ENCODE measurements at regions not wholly inside any gene's neighbourhood (a gene's known extent, or its start where the extent isn't known, plus 50 kb on each side); places are given as distances from the start of the nearest gene placed in this dataset.

DNA sequence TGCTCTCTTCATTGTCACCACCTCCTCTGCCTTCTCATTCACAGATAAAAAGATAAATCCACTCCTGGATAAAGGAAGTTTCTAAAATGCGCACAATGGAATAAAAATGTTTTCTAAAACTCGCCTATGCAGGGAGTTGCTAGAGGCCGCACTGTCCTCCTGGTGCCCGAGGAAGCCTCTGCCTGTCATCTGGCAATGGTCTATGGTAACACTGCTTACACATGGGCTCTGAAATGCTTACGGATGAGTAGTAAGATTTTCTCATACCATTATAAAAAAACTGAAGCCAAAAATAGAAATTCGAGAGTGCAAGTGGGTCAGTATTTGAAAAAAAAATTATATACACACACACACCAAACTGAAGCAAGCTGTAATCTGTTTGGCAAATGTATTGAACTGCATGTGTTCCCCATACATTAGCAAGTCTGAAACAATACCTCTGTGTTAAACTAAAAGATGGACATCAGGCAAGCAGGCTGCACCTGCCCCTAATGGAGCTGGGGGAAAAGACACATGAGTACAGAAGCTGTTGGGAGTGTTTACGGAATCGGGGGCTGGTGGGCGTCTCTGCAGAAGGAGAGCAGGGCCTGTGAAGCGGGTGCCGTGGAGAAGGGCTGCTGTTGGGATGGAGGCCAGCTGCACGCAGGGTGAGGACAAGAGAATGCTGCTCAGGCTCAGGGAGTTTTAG, 103.3 kb upstream of the FAT1 start:
- WGBS (ENCODE audit: low lambda C conversion rate, missing lambda C conversion rate), result 92% methylated on average over 12 of the region's 12 CpGs
- TF ChIP-seq EZH2phosphoT487 (IDR thresholded peaks at IDR 0.05; ENCODE audit: low read depth, severe bottlenecking, unreplicated experiment), result no peak
- TF ChIP-seq CTCF (IDR thresholded peaks at IDR 0.05; ENCODE audit: poor library complexity), result no peak
- TF ChIP-seq EZH2 (IDR thresholded peaks at IDR 0.05; ENCODE audit: borderline replicate concordance), result no peak
- no peaks in the 10 kb centered on the region for H3K36me3 ChIP-seq (replicated peaks; ENCODE audit: insufficient read depth, low read depth)
- H3K4me2 ChIP-seq, result no peak overlapping the region
- no peak overlapping the region for H3K27ac ChIP-seq
- H3K79me2 ChIP-seq, result no peaks in the 10 kb centered on the region
- H3K9me2 ChIP-seq (replicated peaks; ENCODE audit: insufficient read depth), result no peaks in the 10 kb centered on the region
- no peak overlapping the region for H3K4me3 ChIP-seq
- no peak for DNase-seq (ENCODE audit: low spot score)
- peaks cover 9% of the 10 kb centered on the region for H3K4me1 ChIP-seq (ENCODE audit: insufficient read depth)
- no peaks in the 10 kb centered on the region for H4K20me1 ChIP-seq (ENCODE audit: insufficient read depth, poor library complexity, severe bottlenecking)
- no peaks in the 10 kb centered on the region for H3K9me3 ChIP-seq (ENCODE audit: low read depth)
- no peak overlapping the region for H2AFZ ChIP-seq
- H3K27me3 ChIP-seq, result no peaks in the 10 kb centered on the region

DNA sequence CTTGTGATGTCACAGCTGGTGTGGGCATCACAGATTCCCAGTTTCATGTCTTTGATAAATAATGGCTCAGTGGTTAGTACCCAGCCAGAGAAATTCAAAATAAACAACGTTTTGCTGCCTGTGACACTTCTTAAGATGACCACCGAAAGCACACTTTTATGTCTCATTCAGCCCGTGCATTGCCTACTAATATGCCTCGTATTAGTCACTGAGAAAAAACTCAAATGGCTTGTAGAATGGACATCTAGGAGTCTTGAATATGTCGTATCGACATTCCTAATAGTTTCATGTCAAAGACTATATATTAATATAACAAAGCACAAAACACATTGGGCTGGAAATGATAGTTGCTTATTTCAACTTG, 103.9 kb upstream of the FAT1 start:
- WGBS (ENCODE audit: low lambda C conversion rate, missing lambda C conversion rate), result 70% methylated on average over 6 of the region's 6 CpGs
- no peaks in the 10 kb centered on the region for H3K36me3 ChIP-seq (replicated peaks; ENCODE audit: insufficient read depth, low read depth)
- H3K4me1 ChIP-seq (ENCODE audit: insufficient read depth), result peaks cover 9% of the 10 kb centered on the region
- TF ChIP-seq EZH2phosphoT487 (IDR thresholded peaks at IDR 0.05; ENCODE audit: low read depth, severe bottlenecking, unreplicated experiment), result no peak
- TF ChIP-seq CTCF (IDR thresholded peaks at IDR 0.05; ENCODE audit: poor library complexity), result no peak
- no peak for TF ChIP-seq EZH2 (IDR thresholded peaks at IDR 0.05; ENCODE audit: borderline replicate concordance)
- no peak overlapping the region for H3K4me3 ChIP-seq
- no peak overlapping the region for H3K4me2 ChIP-seq
- H2AFZ ChIP-seq, result no peak overlapping the region
- no peaks in the 10 kb centered on the region for H3K9me2 ChIP-seq (replicated peaks; ENCODE audit: insufficient read depth)
- DNase-seq (ENCODE audit: low spot score), result no peak
- no peaks in the 10 kb centered on the region for H3K9me3 ChIP-seq (ENCODE audit: low read depth)
- H4K20me1 ChIP-seq (ENCODE audit: insufficient read depth, poor library complexity, severe bottlenecking), result no peaks in the 10 kb centered on the region
- H3K27ac ChIP-seq, result no peak overlapping the region
- no peaks in the 10 kb centered on the region for H3K79me2 ChIP-seq
- H3K27me3 ChIP-seq, result no peaks in the 10 kb centered on the region

- H3K4me2 ChIP-seq, result no peak overlapping the region
- no peak overlapping the region for H2AFZ ChIP-seq
Observed at GRCh38 chr4:186829097-186829496, 105.4 kb upstream of the FAT1 start.

More at GRCh38 chr4:186829097-186829496, 105.4 kb upstream of the FAT1 start:
- Histone ChIP-seq H3K36me3 (replicated peaks; ENCODE audit: insufficient read depth, low read depth) (no peaks in the 10 kb centered on the region), H3K4me3 (no peak overlapping the region), H3K4me1 (ENCODE audit: insufficient read depth) (peaks cover 9% of the 10 kb centered on the region), H3K79me2 (no peaks in the 10 kb centered on the region), H4K20me1 (ENCODE audit: insufficient read depth, poor library complexity, severe bottlenecking) (no peaks in the 10 kb centered on the region), H3K27ac (no peak overlapping the region), H3K9me2 (replicated peaks; ENCODE audit: insufficient read depth) (no peaks in the 10 kb centered on the region), H3K9me3 (ENCODE audit: low read depth) (no peaks in the 10 kb centered on the region), H3K27me3 (no peaks in the 10 kb centered on the region)
- TF ChIP-seq EZH2 (IDR thresholded peaks at IDR 0.05; ENCODE audit: borderline replicate concordance) (no peak), CTCF (IDR thresholded peaks at IDR 0.05; ENCODE audit: poor library complexity) (no peak), EZH2phosphoT487 (IDR thresholded peaks at IDR 0.05; ENCODE audit: low read depth, severe bottlenecking, unreplicated experiment) (no peak)
- 92% methylated on average over 6 of the region's 6 CpGs for WGBS (ENCODE audit: low lambda C conversion rate, missing lambda C conversion rate)
- no peak for DNase-seq (ENCODE audit: low spot score)

Measured in hepatocyte (in vitro differentiated cells).